HG02885 (cell line): ENCODE measurements at regions not wholly inside any gene's neighbourhood (a gene's known extent, or its start where the extent isn't known, plus 50 kb on each side); places are given as distances from the start of the nearest gene placed in this dataset.
A peak's percentile ranks its signal among the peaks of the same experiment; 100 is the strongest.
"Not testable (repeated sequence)": the region's sequence is repeated elsewhere in the genome, so short reads cannot be mapped to it uniquely, and the experiment has no call there.

Experiments used
- ATAC-seq: cut with Tn5 transposase; IDR thresholded peaks from one replicate; pipeline ENCODE4 v1.9.1; 2021; ENCODE audit warnings: mild to moderate bottlenecking; ENCODE audit not compliant: unreplicated experiment, poor library complexity

DNA sequence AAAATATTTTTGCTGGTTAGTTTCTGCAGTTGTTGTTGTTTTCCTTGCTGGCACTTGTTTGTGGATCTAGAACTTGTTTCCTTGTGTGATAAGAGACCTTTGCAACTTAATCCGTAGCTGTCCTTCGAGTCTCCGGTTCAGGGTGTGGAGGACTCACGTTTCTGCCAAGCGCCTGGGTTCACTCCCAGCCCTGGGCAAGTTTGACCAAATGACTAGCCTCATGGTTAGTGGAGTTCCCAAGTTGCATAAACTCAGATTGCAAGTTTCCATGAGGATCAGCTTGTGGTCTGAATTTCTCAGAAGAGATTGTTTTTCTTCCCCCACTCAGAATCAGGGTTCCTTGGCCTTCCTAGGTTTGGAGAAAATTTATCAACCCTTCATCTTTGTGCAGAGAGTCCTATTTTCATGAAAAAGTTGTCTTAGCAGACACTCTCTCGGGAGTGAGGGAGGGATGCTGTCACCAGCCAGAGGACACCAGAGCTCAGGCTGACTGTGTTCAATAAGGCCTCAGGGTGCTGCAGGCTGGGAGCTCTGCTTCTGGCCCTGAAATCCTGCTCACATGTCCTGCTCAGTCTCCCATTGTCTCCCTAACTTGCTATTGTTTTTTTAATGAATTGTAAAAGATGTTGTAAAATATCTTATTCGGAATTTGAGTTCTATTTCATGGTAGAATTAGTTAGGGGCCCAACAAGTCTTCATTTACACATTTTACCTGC is 377.7 kb upstream of the KLF6 start:
- ATAC-seq = no peak

DNA sequence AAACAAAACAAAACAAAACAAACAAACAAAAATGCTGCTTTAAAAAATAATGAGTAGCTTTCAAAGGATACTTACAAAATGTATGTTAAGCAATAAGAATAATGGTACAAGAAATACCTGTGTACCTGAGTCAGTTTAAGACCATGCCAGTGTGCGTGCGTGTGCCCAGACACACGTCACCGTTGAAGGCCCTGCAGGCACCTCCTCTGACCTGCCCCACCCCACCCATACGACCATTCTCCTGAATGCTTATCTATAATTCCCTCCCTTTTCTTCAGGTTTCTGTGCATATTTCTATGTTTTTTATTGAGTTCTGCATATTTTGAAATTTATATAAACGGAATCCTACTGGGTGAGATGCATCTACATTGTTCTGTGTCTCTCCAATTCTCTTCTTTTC is 374.2 kb upstream of the KLF6 start:
- no peak for ATAC-seq

DNA sequence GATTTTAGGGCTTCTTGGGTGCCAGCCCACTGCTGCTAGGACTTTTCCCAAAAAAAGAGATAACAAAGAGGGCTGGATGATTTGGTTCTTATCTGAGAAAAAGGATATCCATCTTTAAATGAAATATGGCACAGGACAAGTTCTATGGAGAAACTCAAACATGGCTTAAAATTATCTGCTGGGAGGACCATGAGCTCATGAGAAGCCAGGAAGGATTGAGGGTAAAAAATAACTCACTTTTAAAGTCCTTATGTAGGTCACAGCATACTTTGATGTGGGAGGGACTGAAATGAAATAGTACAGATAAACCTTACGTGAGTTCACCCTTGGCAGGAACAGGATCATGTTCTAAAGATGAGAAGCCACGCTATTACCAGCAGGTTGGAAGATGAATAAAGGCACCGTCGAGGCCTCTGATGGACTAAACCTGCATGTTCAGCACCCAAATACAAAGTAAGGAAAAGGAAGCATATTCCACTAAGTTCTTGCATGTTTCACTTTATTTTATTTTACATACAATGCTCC is 369.2 kb upstream of the KLF6 start:
- no peak for ATAC-seq

DNA sequence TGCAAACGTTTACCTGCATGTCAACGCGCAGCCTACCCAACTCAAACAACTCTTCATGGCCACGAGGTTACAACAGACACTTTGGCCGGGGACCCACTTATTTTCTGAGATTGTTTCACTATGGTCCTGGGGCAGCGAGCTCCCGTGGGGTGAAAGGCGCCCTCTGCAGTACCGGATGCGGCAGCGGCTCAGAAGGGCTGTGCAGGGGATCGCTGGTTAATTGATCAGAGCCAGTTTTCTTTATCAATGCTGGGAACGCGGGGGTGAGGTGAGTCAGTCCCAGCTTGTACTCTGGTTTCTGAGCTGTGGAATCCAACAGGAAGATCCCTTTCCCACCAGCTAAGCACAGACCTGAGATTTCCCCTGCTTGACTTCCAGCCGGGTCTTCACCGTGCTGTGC is 366.5 kb upstream of the KLF6 start:
- no peak for ATAC-seq

DNA sequence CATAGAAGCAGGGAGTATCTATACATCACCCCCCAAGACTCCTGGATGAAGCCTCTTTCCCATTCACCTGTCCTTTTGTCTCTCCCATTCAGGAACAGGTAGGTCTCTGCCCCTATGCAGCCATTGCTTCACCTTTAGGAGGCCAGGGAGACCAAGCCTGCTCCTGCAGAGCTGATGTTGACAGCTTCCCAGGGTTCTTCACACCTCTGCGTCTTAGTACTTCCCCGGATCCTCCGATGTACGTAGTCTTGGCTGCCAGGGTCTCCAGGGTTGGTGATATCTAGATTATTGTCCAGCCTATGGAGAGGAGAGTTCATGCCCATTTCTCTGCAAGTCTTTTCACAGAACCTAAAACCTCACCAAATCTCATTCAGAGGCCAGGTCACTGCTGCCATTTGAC is 365.7 kb upstream of the KLF6 start:
- no peak for ATAC-seq

DNA sequence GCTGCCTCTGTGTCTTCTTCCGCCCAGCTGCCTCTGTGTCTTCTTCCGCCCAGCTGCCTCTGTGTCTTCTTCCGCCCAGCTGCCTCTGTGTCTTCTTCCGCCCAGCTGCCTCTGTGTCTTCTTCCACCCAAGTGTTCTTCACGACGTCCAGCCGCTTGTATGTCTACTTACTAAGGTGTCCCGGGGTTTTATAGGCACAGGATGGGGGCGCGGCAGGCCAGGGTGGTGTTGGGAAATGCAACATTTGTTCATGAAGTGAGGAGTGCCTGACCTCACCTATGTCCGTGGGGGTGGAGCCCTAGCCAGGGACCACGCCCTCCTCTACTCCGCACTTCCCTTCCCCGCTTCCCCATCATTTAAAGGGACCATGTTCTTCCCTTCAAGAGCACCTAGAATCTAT is 364.5 kb upstream of the KLF6 start:
- ATAC-seq = not testable (repeated sequence)

DNA sequence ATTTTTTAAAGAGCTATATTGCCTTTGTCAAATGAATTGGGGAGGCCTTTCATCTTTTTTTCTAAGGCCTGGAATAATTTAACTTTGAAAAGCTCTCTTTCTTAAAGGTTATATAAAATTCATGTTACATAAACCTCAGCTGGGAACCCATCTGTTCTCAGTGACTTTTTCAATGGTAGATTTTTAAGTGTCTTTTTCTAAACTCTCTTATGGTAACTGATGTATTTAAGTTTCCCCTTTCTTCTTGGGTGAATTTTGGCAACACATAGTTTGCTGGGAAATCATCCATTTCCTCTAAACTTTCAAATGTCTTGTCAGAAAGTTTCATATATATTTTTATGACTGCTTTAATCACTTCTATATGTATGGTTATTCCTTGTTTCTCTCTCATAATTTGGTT is 362.2 kb upstream of the KLF6 start:
- ATAC-seq = no peak

DNA sequence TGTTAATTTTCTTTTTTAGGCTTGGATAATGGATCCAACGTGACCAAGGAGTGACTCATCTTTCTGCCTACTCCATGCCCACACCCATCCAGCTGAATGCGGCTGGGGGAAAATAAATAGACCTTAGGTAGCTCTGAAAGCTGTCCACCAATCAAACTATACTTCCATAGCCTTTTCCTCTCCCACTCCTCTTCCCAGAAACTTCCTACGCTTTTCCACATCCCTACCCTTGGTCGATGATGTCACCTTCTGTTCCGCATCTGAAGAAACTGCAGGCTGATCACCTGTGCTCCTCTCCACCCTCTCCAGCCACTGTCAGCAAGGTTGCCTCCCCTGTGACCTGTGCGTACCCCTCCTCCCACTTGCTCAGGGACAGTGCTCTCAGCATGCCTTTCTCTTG is 359.8 kb upstream of the KLF6 start:
- ATAC-seq = no peak

DNA sequence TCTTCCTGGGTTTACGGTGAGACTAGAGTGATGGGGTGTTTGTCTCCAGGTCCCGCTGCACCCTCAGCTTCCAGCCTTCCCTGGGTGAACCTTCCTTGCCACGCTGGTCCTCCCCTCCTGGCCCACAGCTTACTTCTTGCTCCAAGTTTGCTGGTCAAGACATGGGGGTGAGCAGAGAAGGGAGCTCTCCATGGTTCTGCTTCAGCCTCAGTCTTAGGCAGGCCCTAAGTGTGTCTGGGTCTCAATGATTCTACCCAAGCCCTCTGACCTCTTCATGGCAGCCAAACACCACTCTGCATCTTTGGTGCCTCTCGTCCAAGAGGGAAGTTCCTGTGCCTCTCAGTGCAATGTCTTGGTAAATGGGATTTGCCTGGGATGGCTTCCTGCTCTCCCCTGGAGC is 356.5 kb upstream of the KLF6 start:
- no peak for ATAC-seq

DNA sequence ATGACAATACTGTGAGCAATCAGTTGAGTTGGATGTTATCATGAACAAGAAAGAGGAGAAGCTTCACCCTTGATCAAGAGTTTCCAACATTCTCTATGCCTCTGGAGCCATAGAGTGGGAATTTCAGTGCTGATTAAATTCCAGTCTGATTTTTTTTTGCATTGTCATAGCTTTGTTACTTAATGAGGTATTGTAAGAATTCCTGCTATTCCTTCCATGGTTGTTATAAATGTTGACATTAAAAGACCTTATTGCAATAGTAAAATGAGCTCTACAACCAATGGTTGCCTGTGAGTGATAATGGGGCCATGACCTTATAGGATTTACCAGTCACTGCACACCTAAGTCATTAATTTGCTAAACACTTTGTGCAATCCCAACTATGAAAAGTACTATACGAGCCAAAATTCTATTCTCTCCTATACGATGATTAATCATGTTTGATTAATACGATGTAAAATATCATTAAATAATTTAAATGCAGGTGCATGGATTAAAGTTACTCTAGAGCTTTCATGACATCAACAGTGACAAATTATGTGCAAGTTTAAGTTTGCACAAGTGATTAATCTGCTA is 353.2 kb upstream of the KLF6 start:
- no peak for ATAC-seq

DNA sequence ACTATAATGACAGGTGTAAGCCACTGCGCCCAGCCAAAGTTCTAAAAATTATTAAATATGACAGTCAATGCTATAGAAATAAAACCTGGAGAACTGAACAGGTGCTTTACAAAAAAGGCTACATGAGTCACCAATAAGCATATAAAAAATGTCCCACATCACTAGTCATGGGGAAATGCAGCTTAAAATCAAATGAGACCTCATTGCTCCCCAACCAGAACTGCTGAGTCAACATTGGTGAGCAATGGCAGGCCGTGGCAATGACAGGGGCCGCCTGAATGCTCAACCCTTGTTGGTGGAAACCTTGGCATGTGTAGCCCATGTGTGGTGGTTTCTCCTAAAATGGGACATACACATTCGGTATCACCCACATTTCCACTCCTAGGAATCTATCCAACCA is 352.3 kb upstream of the KLF6 start:
- ATAC-seq = no peak

DNA sequence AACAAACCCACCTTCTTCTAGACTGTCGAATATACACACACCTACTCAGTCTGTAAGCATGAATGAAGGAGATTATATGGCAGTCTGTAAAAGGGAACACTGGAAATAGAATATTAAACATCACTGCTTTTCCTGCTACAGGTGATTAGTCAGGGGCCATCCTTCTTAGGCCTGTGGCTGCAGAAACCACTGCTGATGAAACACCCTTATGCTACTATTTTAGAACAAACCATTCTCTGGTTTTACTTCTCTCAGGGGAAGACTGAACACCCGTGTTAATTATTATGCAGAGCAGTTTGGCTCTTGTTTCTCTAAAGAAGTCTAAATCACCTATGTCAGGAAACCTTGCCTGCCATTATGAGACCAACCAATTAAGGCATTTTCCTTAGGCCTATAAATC is 351.1 kb upstream of the KLF6 start:
- peak; percentile 84 for ATAC-seq

DNA sequence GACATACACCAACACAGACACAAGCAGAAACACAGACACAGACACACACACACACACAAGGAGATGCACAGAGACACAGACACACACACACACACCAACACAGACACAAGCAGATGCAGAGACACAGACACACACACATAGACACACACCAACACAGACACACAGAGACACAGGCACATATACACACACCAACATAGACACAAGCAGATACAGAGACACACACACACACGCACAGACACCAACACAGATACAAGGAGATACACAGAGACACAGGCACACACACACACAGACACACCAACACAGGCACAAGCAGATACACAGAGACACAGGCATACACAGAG is 347.2 kb upstream of the KLF6 start:
- no peak for ATAC-seq

DNA sequence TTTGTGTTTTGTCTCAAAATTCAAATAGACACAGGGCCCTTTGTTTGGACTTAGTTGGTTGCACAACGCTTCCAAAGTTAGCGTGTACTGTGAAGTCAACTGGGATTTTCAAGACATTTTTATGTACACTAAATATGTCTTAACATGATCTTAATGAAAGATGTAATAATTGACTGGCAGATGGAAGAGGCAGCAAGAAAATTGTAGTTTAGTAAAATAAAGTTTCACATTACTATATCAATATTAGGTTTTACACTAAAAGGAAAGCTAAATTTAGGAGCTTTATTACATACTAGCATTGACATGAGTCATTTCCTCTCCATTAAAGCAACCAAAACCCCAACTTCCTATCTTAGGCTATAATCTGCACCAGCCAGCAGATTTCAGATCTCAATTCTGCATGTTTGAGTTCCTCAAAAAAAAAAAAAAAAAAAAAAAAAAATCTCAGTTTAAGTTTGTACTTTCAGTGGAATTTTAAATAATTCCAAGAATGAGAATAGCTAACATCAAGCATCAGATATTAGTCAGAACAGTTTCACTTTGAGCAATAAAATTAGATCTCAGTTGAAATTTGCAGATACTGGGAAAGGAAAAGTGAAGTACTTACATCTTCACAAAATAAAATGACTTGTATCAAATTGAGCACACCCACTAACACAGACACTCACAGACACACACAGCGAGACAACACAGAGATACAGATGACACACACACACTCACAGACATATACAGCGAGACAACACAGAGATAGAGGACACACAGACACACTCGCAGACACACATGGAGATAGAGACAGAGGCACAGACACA is 346.6 kb upstream of the KLF6 start:
- ATAC-seq = peak; percentile 70

DNA sequence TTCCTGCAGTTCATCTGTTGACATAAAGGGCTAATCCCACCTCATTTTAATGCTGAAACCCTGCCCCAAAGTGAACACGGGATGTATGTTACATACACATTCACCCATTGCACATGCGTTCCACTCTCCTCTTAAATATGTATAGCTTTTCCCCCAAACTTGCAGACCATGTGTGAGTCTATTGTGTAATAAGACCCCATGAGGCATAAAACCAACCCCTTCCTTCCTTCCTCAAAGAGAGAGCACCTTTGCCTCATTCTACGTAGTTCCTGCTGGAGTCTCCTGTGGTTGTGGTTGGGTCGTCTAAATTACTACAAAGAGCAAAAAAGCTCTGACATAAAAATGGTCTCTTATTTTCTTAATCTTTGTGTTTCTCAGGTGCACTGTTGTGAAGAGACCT is 345.7 kb upstream of the KLF6 start:
- ATAC-seq = no peak

DNA sequence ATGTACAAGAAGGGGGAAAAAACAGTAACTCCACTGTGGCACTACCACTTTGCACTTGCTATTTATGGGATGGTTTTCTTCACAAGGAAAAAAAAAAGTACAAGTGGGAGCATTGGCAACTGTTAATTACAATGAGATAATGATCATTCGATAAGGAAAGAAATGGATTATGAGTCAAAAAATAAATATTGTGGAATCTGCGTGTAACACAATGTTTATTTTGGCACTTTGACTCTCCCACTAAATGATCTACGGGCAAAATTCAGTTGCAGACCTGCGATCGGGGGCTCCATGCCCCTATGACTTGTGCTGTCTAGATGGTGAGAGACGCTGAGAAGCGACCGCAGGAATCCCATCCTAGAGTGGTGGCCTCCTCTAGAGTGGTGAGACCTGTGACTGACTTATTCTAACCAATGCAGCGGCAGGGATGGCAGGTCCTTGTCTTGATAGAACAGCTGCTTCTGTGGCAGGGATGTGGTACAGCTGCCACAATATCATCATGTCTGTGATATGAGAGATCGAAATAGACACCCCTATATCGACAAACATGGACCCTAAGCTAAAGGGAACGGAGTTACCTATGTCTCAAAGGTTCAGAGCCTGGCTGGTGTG is 345.0 kb upstream of the KLF6 start:
- ATAC-seq = no peak

DNA sequence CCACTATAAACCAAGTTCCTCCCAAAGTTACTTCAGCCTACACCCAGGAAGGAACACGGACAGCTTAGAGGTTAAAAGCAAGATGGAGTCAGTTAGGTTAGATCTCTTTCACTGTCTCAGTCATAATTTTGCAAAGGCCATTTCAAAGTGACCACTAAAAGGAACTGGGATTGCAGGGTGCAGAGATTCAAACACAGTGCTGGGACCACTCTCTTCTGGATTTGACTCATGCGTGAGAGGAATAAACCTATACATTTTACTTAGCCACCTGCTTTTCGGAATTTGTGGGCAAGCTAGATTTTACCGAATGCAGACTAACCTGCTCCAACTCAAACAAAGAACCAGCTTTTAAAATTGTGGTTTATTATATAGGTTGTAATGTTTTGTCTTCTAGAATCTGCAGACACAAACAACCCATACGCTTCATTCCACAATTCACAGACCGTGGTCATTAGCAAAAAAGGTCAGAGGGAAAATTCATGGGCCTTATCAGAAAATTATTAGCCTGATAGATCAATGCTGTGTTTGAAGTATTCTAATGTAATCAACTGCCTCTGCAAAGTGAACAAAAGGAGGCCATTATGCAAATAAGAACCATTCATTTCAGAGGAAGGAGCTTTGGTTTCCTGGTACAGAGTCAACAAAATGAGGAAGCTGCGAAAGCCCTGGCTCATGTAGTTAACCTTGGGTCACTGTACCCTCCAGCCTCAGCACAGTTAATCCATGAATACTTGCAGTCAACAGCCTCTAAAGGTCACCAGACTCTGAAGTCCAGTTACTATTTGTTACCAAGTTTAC is 342.7 kb upstream of the KLF6 start:
- ATAC-seq = peak; percentile 67

DNA sequence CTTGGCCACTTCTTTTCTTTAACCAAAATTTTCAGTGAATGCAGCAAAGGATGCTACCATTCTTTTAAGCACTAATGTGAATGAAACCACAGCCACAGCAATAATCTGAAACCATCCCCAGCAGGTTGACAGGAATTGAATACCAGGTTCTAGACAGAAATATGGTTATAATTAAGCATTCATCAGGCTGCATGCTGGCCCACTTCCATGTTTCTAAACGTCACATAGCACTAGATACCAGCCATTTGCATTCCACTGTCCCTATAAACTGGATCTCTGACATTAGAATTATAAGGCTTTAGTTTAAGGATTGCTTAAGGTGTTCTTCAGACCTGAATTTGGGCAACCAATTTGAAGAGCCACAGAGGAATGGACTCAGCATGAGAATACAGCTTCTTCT is 340.8 kb upstream of the KLF6 start:
- ATAC-seq = no peak

DNA sequence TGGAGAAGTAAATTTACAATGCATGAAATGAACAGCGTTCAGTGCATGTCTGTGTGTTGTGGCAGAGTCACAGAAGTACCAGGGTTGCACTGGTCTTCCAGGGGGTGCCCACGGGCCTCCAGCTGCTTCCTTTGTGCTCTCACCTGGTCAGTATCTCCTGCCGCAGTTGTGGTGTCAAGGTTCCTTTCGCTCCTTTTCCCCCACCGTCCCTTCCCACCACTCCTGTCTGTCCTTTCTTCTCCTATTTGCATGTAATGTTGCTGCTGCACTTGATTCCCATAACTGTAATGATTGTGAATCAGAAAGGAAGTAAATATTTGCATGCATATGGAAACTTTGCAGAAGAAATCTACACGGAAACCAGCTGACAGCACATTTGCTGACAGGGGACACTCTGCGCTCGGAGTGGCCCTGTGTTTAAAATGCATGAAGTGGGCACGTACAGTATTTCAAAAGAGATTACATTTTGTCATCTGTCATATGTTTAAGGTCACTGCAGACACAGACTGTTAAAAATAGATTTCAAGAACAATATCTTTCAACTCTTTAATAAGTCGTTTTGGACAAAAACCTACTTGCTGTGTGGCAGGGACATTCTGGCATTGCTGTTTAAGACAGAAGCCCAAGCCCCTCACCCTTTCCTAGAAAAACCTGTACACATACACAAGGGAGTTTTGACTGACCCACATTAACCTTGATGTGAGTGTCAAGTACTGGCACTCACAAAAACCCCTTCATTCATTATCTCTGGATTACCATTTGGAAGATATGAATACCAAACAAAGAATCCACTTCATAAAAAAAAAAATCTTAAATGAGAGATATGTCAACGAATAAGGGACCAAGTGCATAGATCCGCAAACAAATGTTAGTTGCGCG is 336.7 kb upstream of the KLF6 start:
- ATAC-seq = peak; percentile 79
